NB4 (cell line): ENCODE measurements at regions not wholly inside any gene's neighbourhood (a gene's known extent, or its start where the extent isn't known, plus 50 kb on each side); places are given as distances from the start of the nearest gene placed in this dataset.

ENCODE experiments used
- POLR2A ChIP-seq: IDR thresholded peaks from 2 replicates; pipeline ENCODE4 v1.6.1; 2011; ENCODE audit warnings: mild to moderate bottlenecking; ENCODE audit not compliant: insufficient read length; ENCODE audit errors: extremely low read depth
- TF ChIP-seq, protein P1 (sequence below): IDR thresholded peaks from one replicate; pipeline ENCODE4 v1.5.1; 2012; ENCODE audit warnings: low read depth, low read length

DNA sequence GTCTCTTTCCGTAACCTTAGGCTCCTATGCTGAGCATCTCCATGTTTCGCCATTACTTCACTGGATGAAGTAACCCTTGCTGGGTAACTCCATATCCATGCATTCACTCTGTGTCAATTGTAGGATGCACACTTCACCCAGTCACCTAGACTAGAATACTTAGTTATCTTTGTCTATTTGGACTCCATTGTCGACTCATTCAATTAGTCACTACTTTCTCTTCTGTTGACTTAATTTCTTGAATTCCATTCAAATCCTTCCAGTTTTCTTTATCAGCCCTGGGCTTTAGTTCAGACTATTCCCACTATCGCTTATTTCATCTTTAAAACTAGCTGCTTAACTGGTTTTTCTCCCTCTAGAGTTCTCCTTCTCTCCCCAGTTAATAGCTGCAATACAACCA is 111.3 kb upstream of the TNS3 start:
- TF ChIP-seq POLR2A, result no peak
- TF ChIP-seq, protein P1, sequence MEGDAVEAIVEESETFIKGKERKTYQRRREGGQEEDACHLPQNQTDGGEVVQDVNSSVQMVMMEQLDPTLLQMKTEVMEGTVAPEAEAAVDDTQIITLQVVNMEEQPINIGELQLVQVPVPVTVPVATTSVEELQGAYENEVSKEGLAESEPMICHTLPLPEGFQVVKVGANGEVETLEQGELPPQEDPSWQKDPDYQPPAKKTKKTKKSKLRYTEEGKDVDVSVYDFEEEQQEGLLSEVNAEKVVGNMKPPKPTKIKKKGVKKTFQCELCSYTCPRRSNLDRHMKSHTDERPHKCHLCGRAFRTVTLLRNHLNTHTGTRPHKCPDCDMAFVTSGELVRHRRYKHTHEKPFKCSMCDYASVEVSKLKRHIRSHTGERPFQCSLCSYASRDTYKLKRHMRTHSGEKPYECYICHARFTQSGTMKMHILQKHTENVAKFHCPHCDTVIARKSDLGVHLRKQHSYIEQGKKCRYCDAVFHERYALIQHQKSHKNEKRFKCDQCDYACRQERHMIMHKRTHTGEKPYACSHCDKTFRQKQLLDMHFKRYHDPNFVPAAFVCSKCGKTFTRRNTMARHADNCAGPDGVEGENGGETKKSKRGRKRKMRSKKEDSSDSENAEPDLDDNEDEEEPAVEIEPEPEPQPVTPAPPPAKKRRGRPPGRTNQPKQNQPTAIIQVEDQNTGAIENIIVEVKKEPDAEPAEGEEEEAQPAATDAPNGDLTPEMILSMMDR, result no peak
